ENCODE measurements at regions not wholly inside any gene's neighbourhood (a gene's known extent, or its start where the extent isn't known, plus 50 kb on each side); places are given as distances from the start of the nearest gene placed in this dataset.
"Not testable (repeated sequence)": the region's sequence is repeated elsewhere in the genome, so short reads cannot be mapped to it uniquely, and the experiment has no call there.

- no peak for DNase-seq
Measured at GRCh38 chr19:14328406-14328805, 52.8 kb upstream of the ADGRE5 start.

GRCh38 chr19:14327061-14327460, 54.2 kb upstream of the ADGRE5 start:
- DNase-seq: not testable (repeated sequence)

- DNase-seq: no peak
Measured at GRCh38 chr19:14325863-14326262, 55.4 kb upstream of the ADGRE5 start.

- DNase-seq: no peak
Measured at GRCh38 chr19:14325134-14325533, 56.1 kb upstream of the ADGRE5 start.

- DNase-seq: no peak
Measured at GRCh38 chr19:14322889-14323463, 58.3 kb upstream of the ADGRE5 start.

GRCh38 chr19:14320253-14320652, 61.0 kb upstream of the ADGRE5 start:
- no peak for DNase-seq

- DNase-seq: not testable (repeated sequence)
Measured at GRCh38 chr19:14319720-14320119, 61.5 kb upstream of the ADGRE5 start.

- no peak for DNase-seq
Measured at GRCh38 chr19:14318873-14319272, 62.4 kb upstream of the ADGRE5 start.

- no peak for DNase-seq
Measured at GRCh38 chr19:14317157-14317556, 64.1 kb upstream of the ADGRE5 start.

- DNase-seq: no peak
Measured at GRCh38 chr19:14315433-14315832, 65.8 kb upstream of the ADGRE5 start.

- no peak for DNase-seq
Measured at GRCh38 chr19:14310055-14310454, 71.2 kb upstream of the ADGRE5 start.

- no peak for DNase-seq
Measured at GRCh38 chr19:14305706-14306105, 75.5 kb upstream of the ADGRE5 start.

- DNase-seq: no peak
Measured at GRCh38 chr19:14301150-14301549, 80.1 kb upstream of the ADGRE5 start.

- DNase-seq: no peak
Measured at GRCh38 chr19:14300303-14300702, 80.9 kb upstream of the ADGRE5 start.

- not testable (repeated sequence) for DNase-seq
Measured at GRCh38 chr19:14299224-14299827, 81.9 kb upstream of the ADGRE5 start.

GRCh38 chr19:14297883-14298576, 83.2 kb upstream of the ADGRE5 start:
- not testable (repeated sequence) for DNase-seq

- DNase-seq: peak; percentile 12
Measured at GRCh38 chr19:14294974-14295373, 86.3 kb upstream of the ADGRE5 start.

GRCh38 chr19:14293816-14294170, 87.5 kb upstream of the ADGRE5 start:
- DNase-seq: not testable (repeated sequence)

GRCh38 chr19:14293101-14293815, 87.3 kb upstream of the ADGRL1 start:
- not testable (repeated sequence) for DNase-seq

- DNase-seq: not testable (repeated sequence)
Measured at GRCh38 chr19:14289810-14290209, 83.8 kb upstream of the ADGRL1 start.

- not testable (repeated sequence) for DNase-seq
Measured at GRCh38 chr19:14287837-14288236, 81.9 kb upstream of the ADGRL1 start.

- DNase-seq: not testable (repeated sequence)
Measured at GRCh38 chr19:14286594-14286993, 80.6 kb upstream of the ADGRL1 start.

GRCh38 chr19:14285726-14286125, 79.8 kb upstream of the ADGRL1 start:
- DNase-seq: not testable (repeated sequence)

All from stimulated activated CD4-positive, alpha-beta T cell treated with anti-CD3 and anti-CD28 coated beads, Interleukin-4, amount 100 ng/mL, for 24 hours (primary cell).